ENCODE measurements at regions not wholly inside any gene's neighbourhood (a gene's known extent, or its start where the extent isn't known, plus 50 kb on each side); places are given as distances from the start of the nearest gene placed in this dataset.

DNA sequence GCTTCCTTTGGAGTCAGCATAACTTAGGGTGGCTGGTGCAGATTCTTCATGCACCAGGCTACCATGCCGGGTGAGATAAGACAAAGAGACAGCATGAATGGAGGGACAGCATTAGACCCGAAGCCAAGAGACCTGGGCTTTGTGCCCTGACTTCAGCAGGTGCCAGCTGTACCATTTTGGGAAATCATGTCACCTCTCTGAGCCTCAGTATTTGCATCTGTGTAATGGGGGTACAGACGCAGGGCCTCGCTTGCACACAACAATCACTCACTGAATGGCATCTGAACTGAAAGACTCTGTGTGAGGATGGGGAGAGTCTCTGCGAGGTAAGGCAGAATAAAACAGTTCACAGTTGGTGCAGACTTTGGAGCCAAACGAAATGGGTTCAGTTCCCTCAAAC lies 1053.7 kb downstream of the VRK1 start:
- Histone ChIP-seq H3K4me1 (no peaks in the 10 kb centered on the region), H3K9me3 (no peaks in the 10 kb centered on the region), H3K36me3 (no peaks in the 10 kb centered on the region), H3K27me3 (no peaks in the 10 kb centered on the region), H3K9ac (no peak overlapping the region), H3K4me3 (no peak overlapping the region), H3K4me2 (no peak overlapping the region), H3K27ac (no peak overlapping the region), H4K20me1 (no peaks in the 10 kb centered on the region)
- no peak for TF ChIP-seq Cebpa-rat (IDR thresholded peaks at IDR 0.05)

GRCh38 chr14:97851428-97851995 lies 1054.3 kb downstream of the VRK1 start:
- Histone ChIP-seq H3K9me3 (no peaks in the 10 kb centered on the region), H3K4me3 (no peak overlapping the region), H3K9ac (no peak overlapping the region), H4K20me1 (no peaks in the 10 kb centered on the region), H3K36me3 (no peaks in the 10 kb centered on the region), H3K4me2 (no peak overlapping the region), H3K27me3 (no peaks in the 10 kb centered on the region), H3K27ac (no peak overlapping the region), H3K4me1 (no peaks in the 10 kb centered on the region)
- no peak for TF ChIP-seq Cebpa-rat (IDR thresholded peaks at IDR 0.05)

GRCh38 chr14:97854918-97855317 lies 1057.7 kb downstream of the VRK1 start:
- Histone ChIP-seq H3K4me3 (no peak overlapping the region), H3K36me3 (no peaks in the 10 kb centered on the region), H4K20me1 (no peaks in the 10 kb centered on the region), H3K27me3 (no peaks in the 10 kb centered on the region), H3K9ac (no peak overlapping the region), H3K27ac (no peak overlapping the region), H3K9me3 (no peaks in the 10 kb centered on the region), H3K4me1 (no peaks in the 10 kb centered on the region), H3K4me2 (no peak overlapping the region)
- no peak for TF ChIP-seq Cebpa-rat (IDR thresholded peaks at IDR 0.05)

- Histone ChIP-seq H4K20me1 (no peaks in the 10 kb centered on the region), H3K4me3 (no peak overlapping the region), H3K9me3 (no peaks in the 10 kb centered on the region), H3K36me3 (no peaks in the 10 kb centered on the region), H3K4me2 (no peak overlapping the region), H3K4me1 (no peaks in the 10 kb centered on the region), H3K27me3 (no peaks in the 10 kb centered on the region), H3K9ac (no peak overlapping the region), H3K27ac (no peak overlapping the region)
- TF ChIP-seq Cebpa-rat (IDR thresholded peaks at IDR 0.05) = no peak
These were observed 1069.0 kb downstream of the VRK1 start for GRCh38 chr14:97866195-97866594.

DNA sequence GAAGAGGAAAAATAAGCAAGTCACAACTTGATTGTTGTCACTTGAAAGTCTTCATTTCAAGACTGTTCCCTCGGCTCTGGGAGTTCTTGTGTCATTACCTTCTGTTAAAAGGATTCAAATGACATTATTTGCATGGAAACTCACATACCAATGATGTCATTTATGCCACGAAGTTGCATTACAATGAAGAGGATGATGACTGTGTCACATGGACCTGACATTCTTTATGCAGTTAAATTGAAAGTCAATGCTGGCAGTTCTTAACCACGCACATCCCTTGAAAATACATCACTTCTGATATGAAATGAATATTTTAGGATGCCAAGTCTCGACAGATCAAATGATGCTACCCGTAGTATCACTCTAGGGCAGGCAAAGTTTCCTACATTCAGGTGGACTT lies 1069.5 kb downstream of the VRK1 start:
- Histone ChIP-seq H3K36me3 (no peaks in the 10 kb centered on the region), H3K9ac (no peak overlapping the region), H3K27ac (no peak overlapping the region), H3K4me1 (no peaks in the 10 kb centered on the region), H3K9me3 (no peaks in the 10 kb centered on the region), H3K4me2 (no peak overlapping the region), H3K4me3 (no peak overlapping the region), H4K20me1 (no peaks in the 10 kb centered on the region), H3K27me3 (no peaks in the 10 kb centered on the region)
- no peak for TF ChIP-seq Cebpa-rat (IDR thresholded peaks at IDR 0.05)

- Histone ChIP-seq H3K27ac (no peak overlapping the region), H3K4me3 (no peak overlapping the region), H3K4me1 (no peaks in the 10 kb centered on the region), H3K27me3 (no peaks in the 10 kb centered on the region), H3K4me2 (no peak overlapping the region), H3K9ac (no peak overlapping the region), H4K20me1 (no peaks in the 10 kb centered on the region), H3K36me3 (no peaks in the 10 kb centered on the region), H3K9me3 (no peaks in the 10 kb centered on the region)
- TF ChIP-seq Cebpa-rat (IDR thresholded peaks at IDR 0.05) = no peak
These were observed 1076.1 kb downstream of the VRK1 start for GRCh38 chr14:97873291-97873690.

GRCh38 chr14:97874394-97874793 lies 1077.2 kb downstream of the VRK1 start:
- TF ChIP-seq Cebpa-rat (IDR thresholded peaks at IDR 0.05) = no peak
- no peak overlapping the region for H3K4me3 ChIP-seq
- no peak overlapping the region for H3K27ac ChIP-seq
- no peak overlapping the region for H3K9ac ChIP-seq
- no peaks in the 10 kb centered on the region for H3K27me3 ChIP-seq
- H3K36me3 ChIP-seq = no peaks in the 10 kb centered on the region
- no peak overlapping the region for H3K4me2 ChIP-seq
- no peaks in the 10 kb centered on the region for H3K4me1 ChIP-seq
- H4K20me1 ChIP-seq = no peaks in the 10 kb centered on the region
- H3K9me3 ChIP-seq = no peaks in the 10 kb centered on the region

- Histone ChIP-seq H3K27ac (no peak overlapping the region), H3K36me3 (no peaks in the 10 kb centered on the region), H3K9me3 (no peaks in the 10 kb centered on the region), H3K4me3 (no peak overlapping the region), H3K4me2 (no peak overlapping the region), H4K20me1 (no peaks in the 10 kb centered on the region), H3K4me1 (no peaks in the 10 kb centered on the region), H3K27me3 (no peaks in the 10 kb centered on the region), H3K9ac (no peak overlapping the region)
- no peak for TF ChIP-seq Cebpa-rat (IDR thresholded peaks at IDR 0.05)
These were observed 1081.0 kb downstream of the VRK1 start for GRCh38 chr14:97878206-97878605.

DNA sequence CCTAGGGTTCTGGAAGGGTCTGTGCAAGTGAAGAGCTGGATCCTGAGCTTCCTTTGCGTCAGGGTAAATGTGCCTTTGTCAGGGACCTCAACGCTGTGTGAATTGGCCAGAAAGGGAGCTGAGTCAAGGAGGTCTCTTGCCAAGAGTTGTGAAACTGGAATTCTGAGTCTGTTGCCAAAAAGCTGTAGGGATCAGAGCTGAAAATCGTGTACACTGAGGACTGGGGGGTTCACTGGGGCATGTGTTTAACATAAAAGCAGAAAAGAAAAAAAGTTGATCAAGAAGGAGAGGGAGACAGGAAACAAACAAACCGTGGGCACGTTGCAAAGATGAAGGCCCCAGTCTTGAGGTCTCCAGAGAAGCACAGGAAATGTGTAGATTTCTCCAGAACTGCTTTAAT lies 1081.5 kb downstream of the VRK1 start:
- H3K27me3 ChIP-seq = no peaks in the 10 kb centered on the region
- no peak for TF ChIP-seq Cebpa-rat (IDR thresholded peaks at IDR 0.05)
- H3K36me3 ChIP-seq = no peaks in the 10 kb centered on the region
- no peaks in the 10 kb centered on the region for H3K4me1 ChIP-seq
- H3K4me3 ChIP-seq = no peak overlapping the region
- no peaks in the 10 kb centered on the region for H3K9me3 ChIP-seq
- 0 out of 2 replicates have a peak overlapping the region, but pooled peaks have one; percentile 3 for H3K4me2 ChIP-seq
- H3K27ac ChIP-seq = no peak overlapping the region
- H3K9ac ChIP-seq = no peak overlapping the region
- H4K20me1 ChIP-seq = no peaks in the 10 kb centered on the region

DNA sequence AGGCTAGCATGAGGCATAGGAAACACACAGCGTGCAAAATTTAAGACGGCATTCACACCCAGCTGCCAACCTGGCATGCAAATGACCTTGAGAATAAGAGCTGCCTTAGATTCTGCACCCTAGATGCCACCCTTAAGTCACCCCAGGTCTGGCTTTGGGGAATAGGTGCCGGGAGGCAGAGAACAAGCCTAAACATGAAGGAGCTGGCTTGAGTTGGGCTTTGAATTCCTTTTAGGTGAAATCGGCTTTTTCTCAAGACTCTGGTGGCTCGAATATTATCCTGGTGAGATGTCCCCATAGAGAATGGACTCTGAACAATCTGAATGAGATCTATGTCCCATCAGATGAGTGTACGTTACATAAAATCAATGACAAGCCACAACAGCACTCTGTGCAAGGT lies 1090.5 kb downstream of the VRK1 start:
- no peak overlapping the region for H3K4me2 ChIP-seq
- H3K27ac ChIP-seq = no peak overlapping the region
- TF ChIP-seq Cebpa-rat (IDR thresholded peaks at IDR 0.05) = no peak
- no peaks in the 10 kb centered on the region for H3K9me3 ChIP-seq
- no peak overlapping the region for H3K9ac ChIP-seq
- H3K36me3 ChIP-seq = no peaks in the 10 kb centered on the region
- no peaks in the 10 kb centered on the region for H3K27me3 ChIP-seq
- no peaks in the 10 kb centered on the region for H4K20me1 ChIP-seq
- H3K4me1 ChIP-seq = no peaks in the 10 kb centered on the region
- H3K4me3 ChIP-seq = no peak overlapping the region

DNA sequence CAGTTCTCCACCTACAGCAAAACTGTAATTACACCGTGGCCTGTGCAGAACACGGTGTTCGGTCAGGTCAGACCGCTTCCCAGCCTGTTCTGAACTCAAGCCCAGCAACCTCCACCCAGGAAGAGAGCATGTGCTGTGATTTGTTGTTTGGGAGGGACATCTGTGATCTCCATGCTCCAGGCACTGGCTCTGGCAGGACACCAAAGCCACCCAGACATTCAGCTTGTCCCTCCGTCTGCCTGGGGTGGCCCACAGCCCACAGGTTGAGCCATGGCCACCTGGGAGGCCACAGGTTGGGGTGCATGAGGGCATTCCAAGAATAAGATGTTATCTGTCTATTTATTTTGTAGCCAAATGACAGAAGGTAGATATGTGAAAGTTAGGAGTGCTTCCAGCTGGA lies 1091.1 kb downstream of the VRK1 start:
- H3K4me2 ChIP-seq = no peak overlapping the region
- no peak overlapping the region for H3K4me3 ChIP-seq
- no peak for TF ChIP-seq Cebpa-rat (IDR thresholded peaks at IDR 0.05)
- no peaks in the 10 kb centered on the region for H3K9me3 ChIP-seq
- no peaks in the 10 kb centered on the region for H4K20me1 ChIP-seq
- no peaks in the 10 kb centered on the region for H3K36me3 ChIP-seq
- no peaks in the 10 kb centered on the region for H3K27me3 ChIP-seq
- H3K27ac ChIP-seq = no peak overlapping the region
- H3K9ac ChIP-seq = no peak overlapping the region
- no peaks in the 10 kb centered on the region for H3K4me1 ChIP-seq

Data from BLaER1 (cell line).